SK-N-SH (cell line): ENCODE measurements at regions not wholly inside any gene's neighbourhood (a gene's known extent, or its start where the extent isn't known, plus 50 kb on each side); places are given as distances from the start of the nearest gene placed in this dataset.
"Not testable (repeated sequence)": the region's sequence is repeated elsewhere in the genome, so short reads cannot be mapped to it uniquely, and the experiment has no call there.

Experiments used
- CTCF ChIA-PET: fragments of 300-600, 350-600 bp; formaldehyde crosslinking; extraction: SDS; loops from one replicate; lab custom pipeline; 2021; lab: Yijun Ruan, JAX
- POLR2A ChIA-PET: fragments of 350-600 bp; sonication (Branson Sonifier 250); formaldehyde crosslinking; extraction: SDS; loops from one replicate; lab custom pipeline; 2020; ENCODE audit warnings: antibody characterized with exemption, inconsistent platforms; lab: Yijun Ruan, JAX
- DNase-seq: peaks from one replicate; pipeline ENCODE4 v3.0.0; 2012
- H2AFZ ChIP-seq: fragments of 200-600 bp; sonication (generic); 2 replicates; pipeline ENCODE4 v1.8.1; 2016; ENCODE audit warnings: antibody characterized with exemption, mild to moderate bottlenecking, low read depth
- H3F3A ChIP-seq: fragments of 200-600 bp; sonication (generic); replicated peaks from 2 replicates; pipeline ENCODE3; 2016; ENCODE audit warnings: antibody characterized with exemption, mild to moderate bottlenecking; ENCODE audit not compliant: insufficient read depth
- H3K27ac ChIP-seq, 2 experiments: fragments of 200-500 bp in 1 of 2; fragments of 200-600 bp in 1 of 2; sonication (Bioruptor generic) in 1 of 2; sonication (generic), shearing (Covaris generic) in 1 of 2; 2 replicates each; pipeline versions ENCODE4 v1.5.1 to v1.6.1; 2014 to 2016; ENCODE audit warnings: low read depth in 2 of 2, inconsistent platforms in 1 of 2, low read length in 1 of 2, mild to moderate bottlenecking in 1 of 2, mixed read lengths in 1 of 2
- H3K27me3 ChIP-seq: fragments of 200-600 bp; sonication (generic), shearing (Covaris generic); 2 replicates; pipeline ENCODE4 v1.6.1; 2016; ENCODE audit warnings: mixed run types; ENCODE audit not compliant: insufficient read depth
- H3K36me3 ChIP-seq, 2 experiments: fragments of 200-500 bp in 1 of 2; fragments of 200-600 bp in 1 of 2; sonication (Bioruptor generic) in 1 of 2; sonication (generic) in 1 of 2; replicated peaks in 1 of 2; 2 replicates each; pipeline versions ENCODE3 to v1.5.1; 2014 to 2016; ENCODE audit warnings: low read length in 1 of 2, mild to moderate bottlenecking in 1 of 2; ENCODE audit not compliant: insufficient read depth in 2 of 2, control insufficient read depth in 1 of 2
- H3K4me1 ChIP-seq, 2 experiments: fragments of 200-500 bp in 1 of 2; fragments of 200-600 bp in 1 of 2; sonication (Bioruptor generic) in 1 of 2; sonication (generic), shearing (Covaris generic) in 1 of 2; 2 replicates each; pipeline versions ENCODE4 v1.5.1 to v1.6.1; 2014 to 2016; ENCODE audit warnings: low read depth in 1 of 2, low read length in 1 of 2, mixed run types in 1 of 2; ENCODE audit not compliant: insufficient read depth in 2 of 2, control insufficient read depth in 1 of 2
- H3K4me2 ChIP-seq: fragments of 200-600 bp; sonication (generic), shearing (Covaris generic); 2 replicates; pipeline ENCODE4 v1.6.1; 2017; ENCODE audit warnings: mixed run types
- H3K4me3 ChIP-seq, 2 experiments: fragments of 200-500 bp in 1 of 2; fragments of 200-600 bp in 1 of 2; sonication (Bioruptor generic) in 1 of 2; sonication (generic), shearing (Covaris generic) in 1 of 2; 2 replicates each; pipeline versions ENCODE4 v1.5.1 to v1.8.1; 2014 to 2016; ENCODE audit warnings: low read depth in 2 of 2, inconsistent platforms in 1 of 2, low read length in 1 of 2, mild to moderate bottlenecking in 1 of 2, mixed read lengths in 1 of 2, moderate library complexity in 1 of 2
- H3K79me2 ChIP-seq: fragments of 200-600 bp; sonication (generic); 2 replicates; pipeline ENCODE4 v1.8.1; 2017; ENCODE audit warnings: mild to moderate bottlenecking; ENCODE audit not compliant: insufficient read depth
- H3K9ac ChIP-seq: fragments of 200-600 bp; sonication (generic); 2 replicates; pipeline ENCODE4 v1.6.1; 2017; ENCODE audit warnings: mixed run types
- H3K9me2 ChIP-seq: fragments of 200-600 bp; sonication (generic); 2 replicates; pipeline ENCODE4 v1.6.1; 2017; ENCODE audit warnings: mixed run types
- H3K9me3 ChIP-seq: fragments of 200-600 bp; sonication (generic); 2 replicates; pipeline ENCODE4 v1.6.1; 2017; ENCODE audit warnings: mixed run types, mild to moderate bottlenecking, moderate library complexity
- H4K20me1 ChIP-seq: fragments of 200-600 bp; sonication (generic); 2 replicates; pipeline ENCODE4 v1.6.1; 2017; ENCODE audit warnings: mild to moderate bottlenecking, mixed run types; ENCODE audit not compliant: insufficient read depth
- EP300 ChIP-seq, 2 experiments: IDR thresholded peaks; 2 replicates each; pipeline versions ENCODE4 v1.4.0 to v1.6.1; 2012; ENCODE audit warnings: borderline replicate concordance in 1 of 2, low read depth in 1 of 2, low read length in 1 of 2
- EZH2phosphoT487 ChIP-seq: fragments of 200-600 bp; sonication (generic); IDR thresholded peaks from 2 replicates; pipeline ENCODE4 v1.6.1; 2017; ENCODE audit warnings: low read depth, mixed run types, mild to moderate bottlenecking, antibody characterized with exemption, moderate library complexity, borderline replicate concordance
- FOXM1 ChIP-seq: IDR thresholded peaks from 2 replicates; pipeline ENCODE4 v1.4.0; 2012; ENCODE audit warnings: low read depth, mild to moderate bottlenecking
- GATA2 ChIP-seq: sonication (generic); formaldehyde crosslinking; IDR thresholded peaks from 2 replicates; pipeline ENCODE4 v1.5.0; 2020; ENCODE audit warnings: mild to moderate bottlenecking, missing genetic modification reagents
- MEF2A ChIP-seq: IDR thresholded peaks from 2 replicates; pipeline ENCODE4 v1.4.0; 2012; ENCODE audit warnings: low read depth, borderline replicate concordance
- MXI1 ChIP-seq: IDR thresholded peaks from 2 replicates; pipeline ENCODE4 v1.6.1; 2012; ENCODE audit warnings: mild to moderate bottlenecking, low read depth, low read length, improper control_type of control experiment
- RAD21 ChIP-seq: IDR thresholded peaks from 2 replicates; pipeline ENCODE4 v1.6.1; 2012; ENCODE audit warnings: mild to moderate bottlenecking, low read length
- RCOR1 ChIP-seq: fragments of 150-350 bp; IDR thresholded peaks from 2 replicates; pipeline ENCODE4 v1.6.1; 2017; ENCODE audit warnings: antibody characterized with exemption, low read length
- SMC3 ChIP-seq: IDR thresholded peaks from 2 replicates; pipeline ENCODE4 v1.6.1; 2012; ENCODE audit warnings: low read depth, low read length, improper control_type of control experiment
- TAF1 ChIP-seq: IDR thresholded peaks from 2 replicates; pipeline ENCODE4 v1.6.1; 2012; ENCODE audit warnings: low read depth, mild to moderate bottlenecking, low read length, moderate library complexity, borderline replicate concordance
- WGBS: methylation state at CpG from one replicate; pipeline ENCODE4 v1.1.6; 2017; ENCODE audit warnings: low lambda C conversion rate; 5-methylcytosine and 5-hydroxymethylcytosine counted together
- TF ChIP-seq, protein P1 (sequence below): IDR thresholded peaks from 2 replicates; pipeline ENCODE4 v1.4.0; 2012; ENCODE audit warnings: low read depth
- TF ChIP-seq, protein P2 (sequence below): fragments of 150-350 bp; IDR thresholded peaks from 2 replicates; pipeline ENCODE4 v1.6.1; 2017; ENCODE audit warnings: antibody characterized with exemption, low read length, low read depth, borderline replicate concordance
- TF ChIP-seq, protein P3 (sequence below): fragments of 150-350 bp; IDR thresholded peaks from 2 replicates; pipeline ENCODE4 v1.6.1; 2016; ENCODE audit warnings: mild to moderate bottlenecking, low read depth, low read length
- TF ChIP-seq, protein P4 (sequence below): IDR thresholded peaks from 2 replicates; pipeline ENCODE4; 2012

DNA sequence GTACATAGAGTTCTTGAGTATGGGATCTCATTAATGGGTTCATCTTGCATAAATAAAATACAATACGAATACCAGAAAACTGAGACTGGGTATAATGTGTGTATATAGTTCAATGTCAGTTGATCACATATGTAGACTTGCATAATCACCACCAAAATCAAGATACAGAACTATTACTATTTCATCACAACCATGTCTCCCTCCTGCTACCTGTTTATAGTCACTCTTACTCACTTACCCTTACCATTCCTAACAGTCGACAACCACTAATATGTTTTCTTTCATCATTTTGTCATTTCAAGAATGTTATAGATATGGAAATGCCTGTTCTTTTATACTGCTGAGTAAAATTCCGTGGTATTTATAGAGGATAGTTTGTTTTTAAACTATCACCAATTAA lies 416.1 kb upstream of the CNTNAP2 start (continued):
- TF ChIP-seq, protein P1, sequence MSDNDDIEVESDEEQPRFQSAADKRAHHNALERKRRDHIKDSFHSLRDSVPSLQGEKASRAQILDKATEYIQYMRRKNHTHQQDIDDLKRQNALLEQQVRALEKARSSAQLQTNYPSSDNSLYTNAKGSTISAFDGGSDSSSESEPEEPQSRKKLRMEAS: no peak

DNA sequence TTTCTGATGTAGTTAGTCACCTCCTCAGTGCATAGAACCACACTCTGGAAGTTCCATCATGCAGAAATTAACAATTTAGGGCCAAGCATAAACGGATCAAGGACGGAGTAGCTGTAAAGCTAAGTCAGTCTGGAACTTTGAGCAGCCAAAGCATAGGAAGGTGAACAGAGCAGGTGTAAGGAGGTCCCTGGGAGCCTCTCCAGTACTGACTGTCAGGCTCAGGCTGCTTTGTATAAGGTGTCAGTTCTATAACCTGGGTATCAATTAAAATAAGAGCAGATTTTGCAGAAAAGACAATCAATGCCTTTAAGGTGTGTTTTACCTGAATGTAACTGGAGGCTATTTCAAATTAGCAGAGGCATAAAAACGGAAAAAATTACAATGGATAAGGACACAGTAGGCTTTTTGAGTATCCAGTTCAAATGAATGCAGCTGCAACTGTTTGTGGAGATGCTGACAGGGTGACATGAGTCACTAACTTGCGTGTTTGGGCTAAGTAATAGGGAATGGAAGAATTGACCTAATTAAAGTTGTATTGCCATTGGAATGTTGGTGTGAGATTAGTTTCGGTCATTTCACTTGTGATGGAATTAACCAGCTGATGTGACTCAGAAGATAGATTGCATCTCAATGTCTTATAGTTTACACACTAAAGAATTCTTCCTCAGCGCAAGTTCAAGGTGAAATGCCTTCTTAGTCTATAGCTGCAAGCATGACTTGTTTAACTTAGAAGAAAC lies 417.9 kb upstream of the CNTNAP2 start:
- H3K9me3 ChIP-seq: peaks cover 18% of the 10 kb centered on the region; the same call in 1 of the 2 replicates
- H3F3A ChIP-seq: no peaks in the 10 kb centered on the region
- ChIA-PET POLR2A (no interaction called here), CTCF (no interaction called here)
- no peak for TF ChIP-seq FOXM1
- no peak for TF ChIP-seq MXI1
- no peak for TF ChIP-seq MEF2A
- TF ChIP-seq RAD21: no peak
- no peak for TF ChIP-seq TAF1
- TF ChIP-seq, protein P2, sequence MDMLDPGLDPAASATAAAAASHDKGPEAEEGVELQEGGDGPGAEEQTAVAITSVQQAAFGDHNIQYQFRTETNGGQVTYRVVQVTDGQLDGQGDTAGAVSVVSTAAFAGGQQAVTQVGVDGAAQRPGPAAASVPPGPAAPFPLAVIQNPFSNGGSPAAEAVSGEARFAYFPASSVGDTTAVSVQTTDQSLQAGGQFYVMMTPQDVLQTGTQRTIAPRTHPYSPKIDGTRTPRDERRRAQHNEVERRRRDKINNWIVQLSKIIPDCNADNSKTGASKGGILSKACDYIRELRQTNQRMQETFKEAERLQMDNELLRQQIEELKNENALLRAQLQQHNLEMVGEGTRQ: no peak
- TF ChIP-seq EP300 (IDR thresholded peaks at IDR 0.05; ENCODE audit: borderline replicate concordance in 1 of 2, low read depth in 1 of 2, low read length in 1 of 2): no peak
- TF ChIP-seq, protein P3, sequence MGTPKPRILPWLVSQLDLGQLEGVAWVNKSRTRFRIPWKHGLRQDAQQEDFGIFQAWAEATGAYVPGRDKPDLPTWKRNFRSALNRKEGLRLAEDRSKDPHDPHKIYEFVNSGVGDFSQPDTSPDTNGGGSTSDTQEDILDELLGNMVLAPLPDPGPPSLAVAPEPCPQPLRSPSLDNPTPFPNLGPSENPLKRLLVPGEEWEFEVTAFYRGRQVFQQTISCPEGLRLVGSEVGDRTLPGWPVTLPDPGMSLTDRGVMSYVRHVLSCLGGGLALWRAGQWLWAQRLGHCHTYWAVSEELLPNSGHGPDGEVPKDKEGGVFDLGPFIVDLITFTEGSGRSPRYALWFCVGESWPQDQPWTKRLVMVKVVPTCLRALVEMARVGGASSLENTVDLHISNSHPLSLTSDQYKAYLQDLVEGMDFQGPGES: no peak
- TF ChIP-seq EZH2phosphoT487: no peak
- TF ChIP-seq RCOR1: no peak
- TF ChIP-seq GATA2 (CRISPR knock-in tag): no peak
- TF ChIP-seq, protein P4, sequence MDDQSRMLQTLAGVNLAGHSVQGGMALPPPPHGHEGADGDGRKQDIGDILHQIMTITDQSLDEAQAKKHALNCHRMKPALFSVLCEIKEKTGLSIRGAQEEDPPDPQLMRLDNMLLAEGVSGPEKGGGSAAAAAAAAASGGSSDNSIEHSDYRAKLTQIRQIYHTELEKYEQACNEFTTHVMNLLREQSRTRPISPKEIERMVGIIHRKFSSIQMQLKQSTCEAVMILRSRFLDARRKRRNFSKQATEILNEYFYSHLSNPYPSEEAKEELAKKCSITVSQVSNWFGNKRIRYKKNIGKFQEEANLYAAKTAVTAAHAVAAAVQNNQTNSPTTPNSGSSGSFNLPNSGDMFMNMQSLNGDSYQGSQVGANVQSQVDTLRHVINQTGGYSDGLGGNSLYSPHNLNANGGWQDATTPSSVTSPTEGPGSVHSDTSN: no peak
- TF ChIP-seq SMC3: no peak
- DNase-seq: no peak
- no peaks in the 10 kb centered on the region for H3K27me3 ChIP-seq
- H3K79me2 ChIP-seq: no peaks in the 10 kb centered on the region
- H4K20me1 ChIP-seq: no peaks in the 10 kb centered on the region
- no peak overlapping the region for H3K9ac ChIP-seq
- no peak overlapping the region for H3K4me3 ChIP-seq
- no peaks in the 10 kb centered on the region for H3K4me1 ChIP-seq
- no peak overlapping the region for H2AFZ ChIP-seq
- no peak overlapping the region for H3K27ac ChIP-seq
- H3K4me2 ChIP-seq: no peak overlapping the region
- WGBS: 7% methylated on average over 6 of the region's 6 CpGs
- no peaks in the 10 kb centered on the region for H3K36me3 ChIP-seq
- H3K9me2 ChIP-seq: no peaks in the 10 kb centered on the region

DNA sequence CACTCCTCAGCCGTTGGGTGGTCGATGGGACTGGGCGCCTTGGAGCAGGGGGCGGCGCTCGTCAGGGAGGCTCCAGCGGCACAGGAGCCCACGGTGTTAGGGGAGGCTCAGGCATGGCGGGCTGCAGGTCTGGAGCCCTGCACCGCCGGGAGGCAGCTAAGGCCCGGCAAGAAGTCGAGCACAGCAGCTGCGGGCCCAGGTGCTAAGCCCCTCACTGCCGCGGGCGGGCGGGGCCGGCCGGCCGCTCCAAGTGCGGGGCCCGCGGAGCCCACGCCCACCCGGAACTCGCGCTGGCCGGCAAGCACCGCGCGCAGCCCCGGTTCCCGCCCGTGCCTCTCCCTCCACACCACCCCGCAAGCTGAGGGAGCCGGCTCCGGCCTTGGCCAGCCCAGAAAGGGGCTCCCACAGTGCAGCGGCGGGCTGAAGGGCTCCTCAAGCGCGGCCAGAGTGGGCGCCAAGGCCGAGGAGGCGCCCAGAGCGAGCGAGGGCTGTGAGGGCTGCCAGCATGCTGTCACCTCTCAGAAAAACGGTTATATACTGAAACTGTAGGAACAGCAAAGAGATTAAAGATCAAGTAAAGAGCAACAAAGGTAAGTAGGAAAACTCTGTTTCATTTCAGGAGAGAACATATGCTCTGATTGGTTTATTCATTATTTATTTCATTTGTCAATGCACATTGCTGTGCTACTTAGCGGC lies 419.0 kb upstream of the CNTNAP2 start:
- CTCF ChIA-PET, H3K4me3 ChIP-seq, H3K27ac ChIP-seq, DNase-seq, H3K79me2 ChIP-seq, H3K9me3 ChIP-seq, H3K36me3 ChIP-seq, H3K27me3 ChIP-seq, H3F3A ChIP-seq, POLR2A ChIA-PET, H4K20me1 ChIP-seq, H2AFZ ChIP-seq, H3K4me2 ChIP-seq, H3K9ac ChIP-seq, H3K9me2 ChIP-seq, H3K4me1 ChIP-seq: not testable (repeated sequence)
- 53% methylated on average over 25 of the region's 49 CpGs for WGBS
